NB4 (cell line): ENCODE measurements at regions not wholly inside any gene's neighbourhood (a gene's known extent, or its start where the extent isn't known, plus 50 kb on each side); places are given as distances from the start of the nearest gene placed in this dataset.

Source experiments
- CTCF ChIP-seq: IDR thresholded peaks from one replicate; pipeline ENCODE4 v1.5.1; 2012; ENCODE audit warnings: low read depth, low read length
- MYC ChIP-seq: IDR thresholded peaks from 2 replicates; pipeline ENCODE4 v1.6.1; 2011; ENCODE audit warnings: low read depth, low read length
- POLR2A ChIP-seq: IDR thresholded peaks from 2 replicates; pipeline ENCODE4 v1.6.1; 2011; ENCODE audit warnings: mild to moderate bottlenecking; ENCODE audit not compliant: insufficient read length; ENCODE audit errors: extremely low read depth

- TF ChIP-seq CTCF (no peak), POLR2A (no peak), MYC (no peak)
Measured at GRCh38 chr1:213414911-213415310, 363.9 kb downstream of the RPS6KC1 start.
